HCT116 (cell line): ENCODE measurements at regions not wholly inside any gene's neighbourhood (a gene's known extent, or its start where the extent isn't known, plus 50 kb on each side); places are given as distances from the start of the nearest gene placed in this dataset.

ENCODE experiments used
- ATAC-seq: fragments of 200-7000 bp; cut with Tn5 transposase; 2 replicates; pipeline ENCODE4 v1.9.1; 2020; ENCODE audit warnings: mild to moderate bottlenecking, moderate library complexity
- BruUV-seq: library from RNA; stranded (reverse); fragments of 400-500 nt; replicated peaks from 2 replicates; lab custom pipeline; 2021; lab: Mats Ljungman, UMichigan
- CTCF ChIA-PET: fragments of 300-600 bp; sonication (Branson Sonifier 250); formaldehyde crosslinking; loops from one replicate; lab custom pipeline; 2021; ENCODE audit warnings: antibody characterized with exemption; lab: Charles Lee
- POLR2A ChIA-PET: fragments of 300-600, 350-600 bp; sonication (Branson Sonifier 250); formaldehyde crosslinking; loops from one replicate; lab custom pipeline; 2021; ENCODE audit warnings: antibody characterized with exemption; lab: Charles Lee
- RAD21 ChIA-PET, 2 experiments: fragments of 300-600 bp; sonication (Branson Sonifier 250); formaldehyde crosslinking; loops; one replicate each; lab custom pipeline; 2023; ENCODE audit warnings: low total read pairs in 2 of 2; ENCODE audit not compliant: uncharacterized antibody in 2 of 2, unreplicated experiment in 2 of 2, low non-redundant PET in 1 of 2; lab: Charles Lee
- DNase-seq: peaks from one replicate; pipeline ENCODE4 v3.0.0-alpha.2; 2010; ENCODE audit warnings: low read depth, low spot score
- H2AFZ ChIP-seq: fragments of 200-600 bp; shearing (Covaris generic), sonication (generic); 2 replicates; pipeline ENCODE4 v1.6.1; 2017; ENCODE audit warnings: low read depth, mixed run types, mixed read lengths, antibody characterized with exemption, low read length; ENCODE audit not compliant: poor library complexity, severe bottlenecking
- H3K27ac ChIP-seq: 2 replicates; pipeline ENCODE4 v1.5.1; 2012; ENCODE audit warnings: low read depth, low read length
- H3K27me3 ChIP-seq: fragments of 200-600 bp; sonication (generic); 2 replicates; pipeline ENCODE4 v1.6.1; 2016; ENCODE audit warnings: mixed run types, low read length, mixed read lengths; ENCODE audit not compliant: insufficient read depth
- H3K36me3 ChIP-seq, 2 experiments: fragments of 200-500 bp in 1 of 2; fragments of 200-600 bp in 1 of 2; sonication (Bioruptor generic) in 1 of 2; sonication (generic) in 1 of 2; 2 replicates each; pipeline versions ENCODE4 v1.5.1 to v1.6.1; 2014 to 2016; ENCODE audit warnings: low read length in 2 of 2, inconsistent platforms in 1 of 2, mixed read lengths in 1 of 2, mixed run types in 1 of 2; ENCODE audit not compliant: insufficient read depth in 2 of 2, control insufficient read depth in 1 of 2
- H3K4me1 ChIP-seq, 2 experiments: fragments of 200-600 bp in 1 of 2; sonication (generic) in 1 of 2; 2 replicates each; pipeline versions ENCODE4 v1.5.1 to v1.6.1; 2012 to 2017; ENCODE audit warnings: low read length in 2 of 2, inconsistent platforms in 1 of 2, mild to moderate bottlenecking in 1 of 2, mixed read lengths in 1 of 2, mixed run types in 1 of 2, moderate library complexity in 1 of 2; ENCODE audit not compliant: insufficient read depth in 2 of 2, control insufficient read depth in 1 of 2
- H3K4me2 ChIP-seq: fragments of 200-600 bp; sonication (generic); 2 replicates; pipeline ENCODE4 v1.6.1; 2017; ENCODE audit warnings: mixed run types, low read length, mixed read lengths
- H3K4me3 ChIP-seq, 2 experiments: fragments of 200-600 bp in 1 of 2; sonication (generic) in 1 of 2; replicated peaks in 1 of 2; 2 replicates each; pipeline ENCODE4 v1.5.1; 2011 to 2016; ENCODE audit warnings: low read length in 2 of 2, control low read depth in 1 of 2, low read depth in 1 of 2, mild to moderate bottlenecking in 1 of 2, mixed read lengths in 1 of 2, mixed run types in 1 of 2
- H3K79me2 ChIP-seq: fragments of 200-600 bp; sonication (generic); 2 replicates; pipeline ENCODE4 v1.6.1; 2017; ENCODE audit warnings: mild to moderate bottlenecking, mixed run types, low read length, moderate library complexity, mixed read lengths; ENCODE audit not compliant: insufficient read depth
- H3K9ac ChIP-seq: fragments of 200-600 bp; sonication (generic); 2 replicates; pipeline ENCODE4 v1.6.1; 2016; ENCODE audit warnings: low read length, mixed read lengths
- H3K9me2 ChIP-seq: fragments of 200-600 bp; sonication (generic), shearing (Covaris generic); 2 replicates; pipeline ENCODE4 v1.6.1; 2017; ENCODE audit warnings: mixed run types, mild to moderate bottlenecking, moderate library complexity; ENCODE audit not compliant: insufficient read depth
- H3K9me3 ChIP-seq, 2 experiments: fragments of 200-500 bp in 1 of 2; fragments of 200-600 bp in 1 of 2; sonication (Bioruptor generic) in 1 of 2; sonication (generic) in 1 of 2; 2 replicates each; pipeline ENCODE4 v1.6.1; 2014 to 2017; ENCODE audit warnings: low read length in 2 of 2, mixed read lengths in 2 of 2, inconsistent platforms in 1 of 2, low read depth in 1 of 2, mild to moderate bottlenecking in 1 of 2, mixed run types in 1 of 2, moderate library complexity in 1 of 2; ENCODE audit not compliant: control insufficient read depth in 1 of 2, insufficient read depth in 1 of 2
- H4K20me1 ChIP-seq: fragments of 200-600 bp; sonication (generic), shearing (Covaris generic); 2 replicates; pipeline ENCODE4 v1.6.1; 2017; ENCODE audit warnings: mixed run types, mild to moderate bottlenecking, moderate library complexity; ENCODE audit not compliant: insufficient read depth
- ATF3 ChIP-seq: IDR thresholded peaks from 2 replicates; pipeline ENCODE4 v1.6.1; 2012
- CBX3 ChIP-seq: IDR thresholded peaks from 2 replicates; pipeline ENCODE4 v1.6.1; 2012; ENCODE audit warnings: low read depth
- EGR1 ChIP-seq: IDR thresholded peaks from 2 replicates; pipeline ENCODE4 v1.6.1; 2012; ENCODE audit warnings: low read depth
- ELF1 ChIP-seq: IDR thresholded peaks from 2 replicates; pipeline ENCODE4 v1.6.1; 2012; ENCODE audit warnings: low read depth, borderline replicate concordance
- EZH2 ChIP-seq: fragments of 200-600 bp; sonication (generic); IDR thresholded peaks from 2 replicates; pipeline ENCODE4 v1.6.1; 2017; ENCODE audit warnings: antibody characterized with exemption, mixed run types
- FOSL1 ChIP-seq: IDR thresholded peaks from 2 replicates; pipeline ENCODE4 v1.6.1; 2012; ENCODE audit warnings: low read depth
- MAX ChIP-seq: IDR thresholded peaks from 2 replicates; pipeline ENCODE4 v1.6.1; 2012
- POLR2A ChIP-seq: IDR thresholded peaks from 2 replicates; pipeline ENCODE4 v1.7.0; 2011; ENCODE audit warnings: borderline replicate concordance; ENCODE audit not compliant: insufficient read depth, insufficient read length; ENCODE audit errors: extremely low read depth
- POLR2AphosphoS5 ChIP-seq: IDR thresholded peaks from 2 replicates; pipeline ENCODE4 v1.6.1; 2011; ENCODE audit warnings: mild to moderate bottlenecking, low read depth, low read length, moderate library complexity
- RAD21 ChIP-seq: IDR thresholded peaks from 2 replicates; pipeline ENCODE4 v1.6.1; 2012; ENCODE audit warnings: low read depth, mild to moderate bottlenecking
- SP1 ChIP-seq: IDR thresholded peaks from 2 replicates; pipeline ENCODE4 v1.6.1; 2012; ENCODE audit warnings: low read depth
- SRF ChIP-seq: IDR thresholded peaks from 2 replicates; pipeline ENCODE4 v1.6.1; 2012; ENCODE audit warnings: low read depth
- YY1 ChIP-seq: IDR thresholded peaks from 2 replicates; pipeline ENCODE4 v1.6.1; 2011; ENCODE audit warnings: low read length, low read depth, moderate library complexity, mild to moderate bottlenecking; ENCODE audit not compliant: insufficient replicate concordance; ENCODE audit errors: extremely low read depth
- intact Hi-C: fragments of 100-400 bp; cut with micrococcal nuclease; formaldehyde crosslinking; loops from 2 replicates; pipeline ENCODE4 v1.10.0; 2022
- TF ChIP-seq, protein P1 (sequence below), 3 experiments: fragments of 200-600 bp in 1 of 3; sonication (generic) in 1 of 3; IDR thresholded peaks in 2 of 3; conservative IDR thresholded peaks in 1 of 3; 2 replicates each; pipeline ENCODE4 v1.5.1; 2012 to 2017; ENCODE audit warnings: low read depth in 2 of 3, low read length in 2 of 3, antibody characterized with exemption in 1 of 3, borderline replicate concordance in 1 of 3, control low read depth in 1 of 3, mild to moderate bottlenecking in 1 of 3, mixed read lengths in 1 of 3, mixed run types in 1 of 3, moderate library complexity in 1 of 3; ENCODE audit not compliant: insufficient read depth in 1 of 3
- TF ChIP-seq, protein P2 (sequence below): IDR thresholded peaks from 2 replicates; pipeline ENCODE4 v1.6.1; 2012; ENCODE audit warnings: low read depth

GRCh38 chr9:106400170-106400569 is 462.8 kb upstream of the ZNF462 start:
- TF ChIP-seq EGR1 = no peak
- CTCF ChIA-PET = no interaction called here
- Histone ChIP-seq H3K9me2 (no peaks in the 10 kb centered on the region), H3K4me2 (no peak overlapping the region), H3K27ac (no peak overlapping the region), H2AFZ (no peak overlapping the region), H3K36me3 (no peaks in the 10 kb centered on the region), H3K9me3 (no peaks in the 10 kb centered on the region), H3K4me1 (no peaks in the 10 kb centered on the region), H3K9ac (no peak overlapping the region), H3K79me2 (no peaks in the 10 kb centered on the region), H3K27me3 (no peaks in the 10 kb centered on the region), H4K20me1 (no peaks in the 10 kb centered on the region), H3K4me3 (no peak overlapping the region)
- BruUV-seq = no TSS peak
- RAD21 ChIA-PET = no interaction called here
- no peak for DNase-seq
- intact Hi-C loops = loop anchor here (5.0 kb wide), 1 partner anchor 62 kb away; no protein-coding TSS in a partner anchor
- POLR2A ChIA-PET = no interaction called here
- no peak for ATAC-seq

GRCh38 chr9:106400950-106401349 is 462.0 kb upstream of the ZNF462 start:
- POLR2A ChIA-PET = no interaction called here
- BruUV-seq = no TSS peak
- H3K4me2 ChIP-seq = no peak overlapping the region
- ATAC-seq = no peak
- H3K9me3 ChIP-seq = no peaks in the 10 kb centered on the region
- intact Hi-C loops = loop anchor here (5.0 kb wide), 1 partner anchor 61 kb away; no protein-coding TSS in a partner anchor
- no peaks in the 10 kb centered on the region for H3K36me3 ChIP-seq
- H4K20me1 ChIP-seq = no peaks in the 10 kb centered on the region
- no peaks in the 10 kb centered on the region for H3K4me1 ChIP-seq
- no peak for DNase-seq
- H3K9me2 ChIP-seq = no peaks in the 10 kb centered on the region
- 0 out of 2 replicates have a peak, but pooled peaks cover 4% of the 10 kb centered on the region for H3K27me3 ChIP-seq
- H3K27ac ChIP-seq = no peak overlapping the region
- no peak overlapping the region for H3K9ac ChIP-seq
- H2AFZ ChIP-seq = no peak overlapping the region
- RAD21 ChIA-PET = no interaction called here
- no peak overlapping the region for H3K4me3 ChIP-seq
- CTCF ChIA-PET = no interaction called here
- H3K79me2 ChIP-seq = no peaks in the 10 kb centered on the region
- TF ChIP-seq SP1 (no peak), POLR2AphosphoS5 (no peak), EZH2 (no peak), YY1 (no peak), FOSL1 (no peak), RAD21 (no peak), ELF1 (no peak), ATF3 (no peak), SRF (no peak), POLR2A (no peak), MAX (no peak), CBX3 (no peak)
- TF ChIP-seq, protein P1, sequence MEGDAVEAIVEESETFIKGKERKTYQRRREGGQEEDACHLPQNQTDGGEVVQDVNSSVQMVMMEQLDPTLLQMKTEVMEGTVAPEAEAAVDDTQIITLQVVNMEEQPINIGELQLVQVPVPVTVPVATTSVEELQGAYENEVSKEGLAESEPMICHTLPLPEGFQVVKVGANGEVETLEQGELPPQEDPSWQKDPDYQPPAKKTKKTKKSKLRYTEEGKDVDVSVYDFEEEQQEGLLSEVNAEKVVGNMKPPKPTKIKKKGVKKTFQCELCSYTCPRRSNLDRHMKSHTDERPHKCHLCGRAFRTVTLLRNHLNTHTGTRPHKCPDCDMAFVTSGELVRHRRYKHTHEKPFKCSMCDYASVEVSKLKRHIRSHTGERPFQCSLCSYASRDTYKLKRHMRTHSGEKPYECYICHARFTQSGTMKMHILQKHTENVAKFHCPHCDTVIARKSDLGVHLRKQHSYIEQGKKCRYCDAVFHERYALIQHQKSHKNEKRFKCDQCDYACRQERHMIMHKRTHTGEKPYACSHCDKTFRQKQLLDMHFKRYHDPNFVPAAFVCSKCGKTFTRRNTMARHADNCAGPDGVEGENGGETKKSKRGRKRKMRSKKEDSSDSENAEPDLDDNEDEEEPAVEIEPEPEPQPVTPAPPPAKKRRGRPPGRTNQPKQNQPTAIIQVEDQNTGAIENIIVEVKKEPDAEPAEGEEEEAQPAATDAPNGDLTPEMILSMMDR (IDR thresholded peaks at IDR 0.05 in 2 of 3, conservative IDR thresholded peaks at IDR 0.05 in 1 of 3; ENCODE audit: borderline replicate concordance in 1 of 3, insufficient read depth in 1 of 3, low read depth in 2 of 3, low read length in 2 of 3) = no peak
- TF ChIP-seq, protein P2, sequence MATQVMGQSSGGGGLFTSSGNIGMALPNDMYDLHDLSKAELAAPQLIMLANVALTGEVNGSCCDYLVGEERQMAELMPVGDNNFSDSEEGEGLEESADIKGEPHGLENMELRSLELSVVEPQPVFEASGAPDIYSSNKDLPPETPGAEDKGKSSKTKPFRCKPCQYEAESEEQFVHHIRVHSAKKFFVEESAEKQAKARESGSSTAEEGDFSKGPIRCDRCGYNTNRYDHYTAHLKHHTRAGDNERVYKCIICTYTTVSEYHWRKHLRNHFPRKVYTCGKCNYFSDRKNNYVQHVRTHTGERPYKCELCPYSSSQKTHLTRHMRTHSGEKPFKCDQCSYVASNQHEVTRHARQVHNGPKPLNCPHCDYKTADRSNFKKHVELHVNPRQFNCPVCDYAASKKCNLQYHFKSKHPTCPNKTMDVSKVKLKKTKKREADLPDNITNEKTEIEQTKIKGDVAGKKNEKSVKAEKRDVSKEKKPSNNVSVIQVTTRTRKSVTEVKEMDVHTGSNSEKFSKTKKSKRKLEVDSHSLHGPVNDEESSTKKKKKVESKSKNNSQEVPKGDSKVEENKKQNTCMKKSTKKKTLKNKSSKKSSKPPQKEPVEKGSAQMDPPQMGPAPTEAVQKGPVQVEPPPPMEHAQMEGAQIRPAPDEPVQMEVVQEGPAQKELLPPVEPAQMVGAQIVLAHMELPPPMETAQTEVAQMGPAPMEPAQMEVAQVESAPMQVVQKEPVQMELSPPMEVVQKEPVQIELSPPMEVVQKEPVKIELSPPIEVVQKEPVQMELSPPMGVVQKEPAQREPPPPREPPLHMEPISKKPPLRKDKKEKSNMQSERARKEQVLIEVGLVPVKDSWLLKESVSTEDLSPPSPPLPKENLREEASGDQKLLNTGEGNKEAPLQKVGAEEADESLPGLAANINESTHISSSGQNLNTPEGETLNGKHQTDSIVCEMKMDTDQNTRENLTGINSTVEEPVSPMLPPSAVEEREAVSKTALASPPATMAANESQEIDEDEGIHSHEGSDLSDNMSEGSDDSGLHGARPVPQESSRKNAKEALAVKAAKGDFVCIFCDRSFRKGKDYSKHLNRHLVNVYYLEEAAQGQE = no peak
